Adrenal gland (tissue), 5 donors: ENCODE measurements at regions not wholly inside any gene's neighbourhood (a gene's known extent, or its start where the extent isn't known, plus 50 kb on each side); places are given as distances from the start of the nearest gene placed in this dataset.

Source experiments
- CTCF ChIP-seq, 6 experiments: fragments of 450-650 bp in 4 of 6; fragments of 200-600 bp in 2 of 6; sonication (generic) in 1 of 6; IDR thresholded peaks; 1 replicate in 5 of 6; 2 replicates in 1 of 6; pipeline versions ENCODE4 v1.5.1 to v1.8.0; 2016 to 2021; ENCODE audit warnings: antibody characterized with exemption in 6 of 6, mild to moderate bottlenecking in 2 of 6, moderate library complexity in 1 of 6
- POLR2A ChIP-seq, 2 donors: fragments of 450-650 bp; IDR thresholded peaks; one replicate each; pipeline ENCODE4 v1.6.1; 2017; ENCODE audit warnings: antibody characterized with exemption in 2 of 2, mild to moderate bottlenecking in 2 of 2, moderate library complexity in 1 of 2
- donor health status: DM: no; HTN: no; CAD: no.

GRCh38 chr18:30545393-30545792 lies 497.1 kb downstream of the DSC3 start:
- no peak for TF ChIP-seq CTCF (IDR thresholded peaks at IDR 0.05)
- TF ChIP-seq POLR2A (IDR thresholded peaks at IDR 0.05) = no peak
